ENCODE measurements at regions not wholly inside any gene's neighbourhood (a gene's known extent, or its start where the extent isn't known, plus 50 kb on each side); places are given as distances from the start of the nearest gene placed in this dataset.

GRCh38 chrX:11889791-11890190 lies 131.8 kb downstream of the MSL3 start:
- no peak for TF ChIP-seq NR2C2 (CRISPR knock-in tag; IDR thresholded peaks at IDR 0.05)
- no peak for TF ChIP-seq FOXP1 (CRISPR knock-in tag; IDR thresholded peaks at IDR 0.05; ENCODE audit: borderline replicate concordance)
- no peak for TF ChIP-seq ATF3 (CRISPR knock-in tag; conservative IDR thresholded peaks at IDR 0.05)
- TF ChIP-seq TEAD4 (CRISPR knock-in tag; IDR thresholded peaks at IDR 0.05): no peak
